ENCODE measurements at regions not wholly inside any gene's neighbourhood (a gene's known extent, or its start where the extent isn't known, plus 50 kb on each side); places are given as distances from the start of the nearest gene placed in this dataset.

- TF ChIP-seq, protein P1, sequence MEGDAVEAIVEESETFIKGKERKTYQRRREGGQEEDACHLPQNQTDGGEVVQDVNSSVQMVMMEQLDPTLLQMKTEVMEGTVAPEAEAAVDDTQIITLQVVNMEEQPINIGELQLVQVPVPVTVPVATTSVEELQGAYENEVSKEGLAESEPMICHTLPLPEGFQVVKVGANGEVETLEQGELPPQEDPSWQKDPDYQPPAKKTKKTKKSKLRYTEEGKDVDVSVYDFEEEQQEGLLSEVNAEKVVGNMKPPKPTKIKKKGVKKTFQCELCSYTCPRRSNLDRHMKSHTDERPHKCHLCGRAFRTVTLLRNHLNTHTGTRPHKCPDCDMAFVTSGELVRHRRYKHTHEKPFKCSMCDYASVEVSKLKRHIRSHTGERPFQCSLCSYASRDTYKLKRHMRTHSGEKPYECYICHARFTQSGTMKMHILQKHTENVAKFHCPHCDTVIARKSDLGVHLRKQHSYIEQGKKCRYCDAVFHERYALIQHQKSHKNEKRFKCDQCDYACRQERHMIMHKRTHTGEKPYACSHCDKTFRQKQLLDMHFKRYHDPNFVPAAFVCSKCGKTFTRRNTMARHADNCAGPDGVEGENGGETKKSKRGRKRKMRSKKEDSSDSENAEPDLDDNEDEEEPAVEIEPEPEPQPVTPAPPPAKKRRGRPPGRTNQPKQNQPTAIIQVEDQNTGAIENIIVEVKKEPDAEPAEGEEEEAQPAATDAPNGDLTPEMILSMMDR (IDR thresholded peaks at IDR 0.05 in 4 of 5, conservative IDR thresholded peaks at IDR 0.05 in 1 of 5), result no peak
- TF ChIP-seq POLR2A (IDR thresholded peaks at IDR 0.05), result no peak
Observed at GRCh38 chr9:75707191-75707590, 183.3 kb upstream of the PCSK5 start.
